Transverse colon (tissue), 3 donors: ENCODE measurements at regions not wholly inside any gene's neighbourhood (a gene's known extent, or its start where the extent isn't known, plus 50 kb on each side); places are given as distances from the start of the nearest gene placed in this dataset.

ENCODE experiments used
- EP300 ChIP-seq: sonication (generic); formaldehyde crosslinking; IDR thresholded peaks from one replicate; pipeline ENCODE4 v1.6.1; 2017; ENCODE audit warnings: antibody characterized with exemption, low read depth
- TF ChIP-seq, protein P1 (sequence below), 5 experiments: fragments of 200-600 bp in 3 of 5; fragments of 450-650 bp in 2 of 5; sonication (generic) in 3 of 5; IDR thresholded peaks; 1 replicate in 2 of 5; 2 replicates in 3 of 5; pipeline ENCODE4 v1.5.1; 2016 to 2017; ENCODE audit warnings: antibody characterized with exemption in 5 of 5, inconsistent platforms in 3 of 5, mild to moderate bottlenecking in 2 of 5, moderate library complexity in 1 of 5

GRCh38 chr7:46580766-46581165, 659.7 kb upstream of the IGFBP3 start:
- TF ChIP-seq, protein P1, sequence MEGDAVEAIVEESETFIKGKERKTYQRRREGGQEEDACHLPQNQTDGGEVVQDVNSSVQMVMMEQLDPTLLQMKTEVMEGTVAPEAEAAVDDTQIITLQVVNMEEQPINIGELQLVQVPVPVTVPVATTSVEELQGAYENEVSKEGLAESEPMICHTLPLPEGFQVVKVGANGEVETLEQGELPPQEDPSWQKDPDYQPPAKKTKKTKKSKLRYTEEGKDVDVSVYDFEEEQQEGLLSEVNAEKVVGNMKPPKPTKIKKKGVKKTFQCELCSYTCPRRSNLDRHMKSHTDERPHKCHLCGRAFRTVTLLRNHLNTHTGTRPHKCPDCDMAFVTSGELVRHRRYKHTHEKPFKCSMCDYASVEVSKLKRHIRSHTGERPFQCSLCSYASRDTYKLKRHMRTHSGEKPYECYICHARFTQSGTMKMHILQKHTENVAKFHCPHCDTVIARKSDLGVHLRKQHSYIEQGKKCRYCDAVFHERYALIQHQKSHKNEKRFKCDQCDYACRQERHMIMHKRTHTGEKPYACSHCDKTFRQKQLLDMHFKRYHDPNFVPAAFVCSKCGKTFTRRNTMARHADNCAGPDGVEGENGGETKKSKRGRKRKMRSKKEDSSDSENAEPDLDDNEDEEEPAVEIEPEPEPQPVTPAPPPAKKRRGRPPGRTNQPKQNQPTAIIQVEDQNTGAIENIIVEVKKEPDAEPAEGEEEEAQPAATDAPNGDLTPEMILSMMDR (IDR thresholded peaks at IDR 0.05): no peak
- no peak for TF ChIP-seq EP300
